Thymus (tissue), 11 donors: ENCODE measurements at regions not wholly inside any gene's neighbourhood (a gene's known extent, or its start where the extent isn't known, plus 50 kb on each side); places are given as distances from the start of the nearest gene placed in this dataset.

ENCODE experiments used
- DNase-seq, 9 donors: peaks; one replicate each; pipeline ENCODE4 v3.0.0-alpha.2; 2013; ENCODE audit warnings: low spot score in 9 of 9, low read depth in 6 of 9, missing footprints in 1 of 9
- H3K27ac ChIP-seq, 2 donors: one replicate each; pipeline ENCODE4 v1.5.1; 2013; ENCODE audit warnings: control low read depth in 1 of 2, low read depth in 1 of 2, low read length in 1 of 2, mild to moderate bottlenecking in 1 of 2, moderate library complexity in 1 of 2
- H3K27me3 ChIP-seq, 2 donors: one replicate each; pipeline ENCODE4 v1.5.1; 2013; ENCODE audit warnings: low read length in 1 of 2; ENCODE audit not compliant: control insufficient read depth in 2 of 2, insufficient read depth in 1 of 2
- H3K36me3 ChIP-seq, 2 donors: one replicate each; pipeline ENCODE4 v1.5.1; 2013; ENCODE audit warnings: low read length in 1 of 2, mild to moderate bottlenecking in 1 of 2, moderate library complexity in 1 of 2; ENCODE audit not compliant: control insufficient read depth in 2 of 2, insufficient read depth in 2 of 2
- H3K4me1 ChIP-seq, 2 donors: one replicate each; pipeline ENCODE4 v1.5.1; 2013; ENCODE audit warnings: low read length in 2 of 2; ENCODE audit not compliant: control insufficient read depth in 2 of 2, insufficient read depth in 2 of 2
- H3K4me3 ChIP-seq, 2 donors: one replicate each; pipeline ENCODE4 v1.5.1; 2013; ENCODE audit warnings: low read length in 2 of 2, control low read depth in 1 of 2, mild to moderate bottlenecking in 1 of 2
- H3K9me3 ChIP-seq, 2 donors: one replicate each; pipeline ENCODE4 v1.5.1; 2013; ENCODE audit warnings: low read length in 1 of 2, mild to moderate bottlenecking in 1 of 2; ENCODE audit not compliant: control insufficient read depth in 2 of 2, insufficient read depth in 1 of 2
- WGBS: extraction: QIAGEN DNeasy Blood & Tissue Kit; methylation state at CpG from one replicate; pipeline ENCODE4 v1.1.7; 2013; 5-methylcytosine and 5-hydroxymethylcytosine counted together
- donor health status: healthy.

DNA sequence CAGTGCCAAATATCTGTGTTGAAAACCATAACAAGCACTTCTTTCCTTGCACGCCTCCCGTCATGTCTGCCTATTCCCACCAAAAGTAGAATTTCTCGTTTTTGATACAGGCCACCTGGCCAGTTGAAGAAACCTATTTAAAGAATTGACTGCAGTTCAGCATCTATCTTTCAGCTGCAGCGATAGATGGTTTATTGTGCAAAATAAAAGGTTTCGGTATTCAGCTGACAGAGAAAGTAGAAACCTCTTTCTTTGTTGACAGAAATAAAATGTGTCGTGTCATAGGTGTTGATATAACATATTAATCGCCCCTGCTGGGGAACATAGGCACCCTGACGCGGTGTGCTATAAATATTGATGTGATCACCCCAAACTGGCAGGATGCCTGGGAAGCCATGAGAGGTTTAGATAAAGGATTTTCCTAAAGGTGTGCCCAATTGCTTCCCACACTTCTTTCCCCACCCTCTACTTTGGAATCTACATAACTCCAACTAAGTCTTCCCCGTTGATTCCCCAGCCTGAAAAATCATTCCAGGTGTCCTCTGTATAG, 570.4 kb downstream of the CCDC85A start:
- WGBS, result 94% methylated on average over 10 of the region's 10 CpGs
- H3K9me3 ChIP-seq, result no peaks in the 10 kb centered on the region
- DNase-seq, result no peak
- H3K27ac ChIP-seq, result no peak overlapping the region
- H3K4me1 ChIP-seq, result no peaks in the 10 kb centered on the region
- no peak overlapping the region for H3K4me3 ChIP-seq
- no peaks in the 10 kb centered on the region for H3K27me3 ChIP-seq
- H3K36me3 ChIP-seq, result no peaks in the 10 kb centered on the region

DNA sequence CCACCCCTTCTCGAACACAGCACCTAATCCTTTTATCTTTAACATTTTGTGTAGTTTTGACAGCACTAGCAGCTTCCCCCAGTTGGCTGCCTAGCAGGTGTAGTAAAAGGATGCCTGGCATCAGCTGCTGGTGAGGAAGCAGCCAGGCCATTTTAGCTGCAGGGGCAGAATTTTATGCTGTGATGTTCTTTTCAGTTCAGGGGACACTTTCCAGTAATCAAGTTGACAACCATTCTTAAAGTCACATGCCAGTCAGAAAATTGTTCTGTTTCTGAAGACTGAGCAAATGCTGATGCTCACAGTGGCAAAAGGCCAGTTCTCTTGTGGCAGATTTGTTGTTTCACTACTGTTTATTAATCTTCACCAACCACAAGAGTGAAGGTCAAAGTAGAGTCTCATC, 570.8 kb downstream of the CCDC85A start:
- no peaks in the 10 kb centered on the region for H3K27me3 ChIP-seq
- no peaks in the 10 kb centered on the region for H3K4me1 ChIP-seq
- H3K4me3 ChIP-seq, result no peak overlapping the region
- H3K36me3 ChIP-seq, result no peaks in the 10 kb centered on the region
- H3K9me3 ChIP-seq, result no peaks in the 10 kb centered on the region
- WGBS, result 89% methylated on average over 1 of the region's 1 CpG
- no peak overlapping the region for H3K27ac ChIP-seq
- DNase-seq, result no peak

DNA sequence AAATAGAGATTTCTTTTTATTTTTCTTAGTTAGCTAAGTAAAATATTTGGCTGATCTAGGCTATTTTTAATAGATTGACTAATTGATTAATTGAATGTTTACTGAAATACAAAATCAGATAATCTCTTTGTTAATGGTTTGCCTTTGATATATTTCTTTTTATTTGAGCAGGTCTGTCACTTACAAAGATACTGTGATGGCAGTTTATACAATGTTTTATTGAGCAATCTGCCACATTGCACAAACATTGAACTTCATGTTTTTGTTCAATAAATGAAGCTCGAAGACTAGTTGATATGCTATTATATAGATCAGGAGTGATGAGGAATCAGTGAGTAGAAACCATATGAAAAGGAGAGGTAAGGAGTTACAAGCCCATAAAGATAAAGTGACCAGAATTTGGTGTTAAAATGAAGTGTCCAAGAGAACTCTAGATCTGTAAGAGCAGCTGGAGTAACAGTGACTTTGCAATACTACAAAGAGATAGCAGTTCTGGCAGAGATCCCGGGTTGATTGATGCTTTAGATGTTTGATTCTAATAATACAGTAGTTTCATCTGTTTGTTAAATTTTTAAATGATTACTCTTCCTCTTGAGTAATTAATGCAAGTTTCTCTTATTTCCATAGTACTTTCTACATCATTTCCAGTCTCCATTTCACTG, 574.2 kb downstream of the CCDC85A start:
- no peaks in the 10 kb centered on the region for H3K4me1 ChIP-seq
- no peak overlapping the region for H3K4me3 ChIP-seq
- no peak for DNase-seq
- WGBS, result 96% methylated on average over 2 of the region's 2 CpGs
- H3K27me3 ChIP-seq, result no peaks in the 10 kb centered on the region
- H3K27ac ChIP-seq, result no peak overlapping the region
- no peaks in the 10 kb centered on the region for H3K36me3 ChIP-seq
- no peaks in the 10 kb centered on the region for H3K9me3 ChIP-seq

DNA sequence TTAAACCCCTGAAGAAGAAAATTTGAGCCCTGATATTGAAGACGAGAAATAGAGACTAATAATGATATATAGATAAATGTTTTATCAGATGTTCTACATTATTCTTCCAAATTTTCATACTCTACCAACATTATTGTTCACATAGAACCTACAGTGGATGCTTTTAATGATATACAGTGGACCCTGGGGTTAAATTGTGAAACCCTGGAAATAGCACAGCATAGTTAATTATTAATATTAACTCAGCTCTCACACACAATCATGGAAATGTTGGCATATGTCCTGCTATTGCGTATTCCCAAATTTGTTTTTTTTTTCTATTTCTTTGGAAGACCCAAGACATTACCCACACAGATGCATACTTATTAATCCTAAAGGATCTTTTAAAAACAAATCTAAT, 579.9 kb downstream of the CCDC85A start:
- Histone ChIP-seq H3K4me3 (no peak overlapping the region), H3K36me3 (no peaks in the 10 kb centered on the region), H3K9me3 (no peaks in the 10 kb centered on the region), H3K27me3 (no peaks in the 10 kb centered on the region), H3K4me1 (no peaks in the 10 kb centered on the region), H3K27ac (no peak overlapping the region)
- DNase-seq, result no peak
- 93% methylated on average over 2 of the region's 2 CpGs for WGBS

- no peak overlapping the region for H3K4me3 ChIP-seq
- no peaks in the 10 kb centered on the region for H3K9me3 ChIP-seq
- no peak for DNase-seq
- no peaks in the 10 kb centered on the region for H3K36me3 ChIP-seq
- no peaks in the 10 kb centered on the region for H3K4me1 ChIP-seq
- H3K27me3 ChIP-seq, result no peaks in the 10 kb centered on the region
- no peak overlapping the region for H3K27ac ChIP-seq
These were observed 585.2 kb downstream of the CCDC85A start for GRCh38 chr2:56768973-56769372.

DNA sequence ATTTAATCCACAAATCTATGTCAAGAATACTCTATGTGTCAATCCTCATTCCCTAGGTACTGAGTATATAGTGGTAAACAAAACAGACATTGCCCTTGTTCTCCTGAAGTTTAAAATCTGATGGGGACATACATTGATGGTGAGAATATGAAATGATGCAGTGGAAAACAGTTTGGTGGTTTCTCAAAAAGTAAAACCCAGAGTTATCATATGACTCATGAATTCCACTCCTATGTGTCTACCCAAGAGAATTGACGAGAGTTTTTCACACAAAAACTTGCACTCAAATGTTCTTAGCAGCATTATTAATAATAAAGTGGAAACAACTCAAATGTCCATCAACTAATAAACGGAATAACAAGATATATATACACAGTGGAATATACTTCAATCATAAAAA, 586.7 kb downstream of the CCDC85A start:
- no peaks in the 10 kb centered on the region for H3K4me1 ChIP-seq
- no peaks in the 10 kb centered on the region for H3K9me3 ChIP-seq
- no peak overlapping the region for H3K27ac ChIP-seq
- H3K4me3 ChIP-seq, result no peak overlapping the region
- DNase-seq, result no peak
- no peaks in the 10 kb centered on the region for H3K27me3 ChIP-seq
- 82% methylated on average over 2 of the region's 2 CpGs for WGBS
- no peaks in the 10 kb centered on the region for H3K36me3 ChIP-seq

DNA sequence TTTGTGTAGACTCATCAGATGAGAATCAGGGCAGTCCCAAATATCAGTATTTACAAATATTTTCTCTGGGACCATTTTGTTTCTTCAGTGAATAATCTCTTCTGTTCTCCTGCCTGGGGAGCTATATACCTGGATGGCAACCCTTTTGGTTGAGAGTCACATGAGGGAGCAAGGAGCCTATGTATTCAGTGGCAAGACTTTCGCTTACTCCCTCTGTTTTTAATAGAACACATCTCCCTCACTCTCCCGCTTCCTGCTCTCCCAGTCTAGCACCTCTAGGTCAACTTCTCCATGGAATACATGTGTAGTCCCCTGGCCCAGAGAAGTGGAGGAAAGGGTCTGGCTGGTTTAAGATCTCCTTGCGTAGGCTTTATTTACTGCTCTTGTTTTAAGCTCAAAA, 600.3 kb downstream of the CCDC85A start:
- WGBS, result 92% methylated on average over 3 of the region's 3 CpGs
- no peaks in the 10 kb centered on the region for H3K9me3 ChIP-seq
- no peaks in the 10 kb centered on the region for H3K27me3 ChIP-seq

GRCh38 chr2:56801214-56801613, 617.4 kb downstream of the CCDC85A start:
- Histone ChIP-seq H3K4me3 (no peak overlapping the region), H3K36me3 (no peaks in the 10 kb centered on the region), H3K27me3 (no peaks in the 10 kb centered on the region), H3K27ac (no peak overlapping the region), H3K9me3 (no peaks in the 10 kb centered on the region), H3K4me1 (no peaks in the 10 kb centered on the region)
- WGBS, result 99% methylated on average over 2 of the region's 2 CpGs
- no peak for DNase-seq

More for the DNA sequence above, 600.3 kb downstream of the CCDC85A start:
- no peak for DNase-seq
- Histone ChIP-seq H3K27ac (no peak overlapping the region), H3K4me1 (no peaks in the 10 kb centered on the region), H3K4me3 (no peak overlapping the region), H3K36me3 (no peaks in the 10 kb centered on the region)

GRCh38 chr2:56801770-56802169, 618.0 kb downstream of the CCDC85A start:
- Histone ChIP-seq H3K4me1 (no peaks in the 10 kb centered on the region), H3K27ac (no peak overlapping the region), H3K4me3 (no peak overlapping the region), H3K9me3 (no peaks in the 10 kb centered on the region), H3K27me3 (no peaks in the 10 kb centered on the region), H3K36me3 (no peaks in the 10 kb centered on the region)
- WGBS, result 89% methylated on average over 3 of the region's 3 CpGs
- no peak for DNase-seq
